T-cell (primary cell): ENCODE measurements at regions not wholly inside any gene's neighbourhood (a gene's known extent, or its start where the extent isn't known, plus 50 kb on each side); places are given as distances from the start of the nearest gene placed in this dataset.
"Not testable (repeated sequence)": the region's sequence is repeated elsewhere in the genome, so short reads cannot be mapped to it uniquely, and the experiment has no call there.

Experiments used
- ATAC-seq, 4 experiments: fragments of 200-7000 bp in 3 of 4; fragments of 150-1000 bp in 1 of 4; cut with Tn5 transposase; replicated peaks in 1 of 4; 1 replicate in 3 of 4; 2 replicates in 1 of 4; pipeline ENCODE4 v1.10.0; 2021; ENCODE audit warnings: moderate library complexity in 3 of 4, mild to moderate bottlenecking in 2 of 4, moderate number of reproducible peaks in 1 of 4
- CTCF ChIA-PET, 2 donors: fragments of 300-600 bp; sonication (Branson Sonifier 250); formaldehyde crosslinking; loops; one replicate each; lab custom pipeline; 2022; ENCODE audit warnings: antibody characterized with exemption in 2 of 2; lab: Charles Lee
- POLR2A ChIA-PET, 2 donors: fragments of 300-600 bp; sonication (Branson Sonifier 250); formaldehyde crosslinking; loops; one replicate each; lab custom pipeline; 2022; ENCODE audit warnings: antibody characterized with exemption in 2 of 2; lab: Charles Lee
- DNase-seq, 35 experiments: peaks; one replicate each; pipeline versions ENCODE4 v3.0.0 to v3.0.0-alpha.2; 2013 to 2023
- H3K27ac ChIP-seq: one replicate; pipeline ENCODE4 v1.5.1; 2013; ENCODE audit warnings: low read length
- H3K27me3 ChIP-seq, 2 experiments: replicated peaks in 1 of 2; 1 replicate in 1 of 2; 2 replicates in 1 of 2; pipeline versions ENCODE4 v1.6.1 to v1.7.0; 2013; ENCODE audit warnings: low read length in 1 of 2, mixed read lengths in 1 of 2; ENCODE audit not compliant: control insufficient read depth in 2 of 2, insufficient read depth in 2 of 2; ENCODE audit errors: extremely low read depth in 1 of 2
- H3K36me3 ChIP-seq, 2 donors: 1 replicate in 1 of 2; 2 replicates in 1 of 2; pipeline versions ENCODE4 v1.6.1 to v1.7.0; 2013; ENCODE audit warnings: low read length in 1 of 2; ENCODE audit not compliant: control insufficient read depth in 2 of 2, insufficient read depth in 1 of 2; ENCODE audit errors: extremely low read depth in 1 of 2
- H3K4me1 ChIP-seq, 2 experiments: 1 replicate in 1 of 2; 2 replicates in 1 of 2; pipeline versions ENCODE4 v1.6.1 to v1.7.0; 2013; ENCODE audit warnings: low read length in 2 of 2, mixed read lengths in 1 of 2; ENCODE audit not compliant: insufficient read depth in 2 of 2, control insufficient read depth in 1 of 2; ENCODE audit errors: extremely low read depth in 1 of 2
- H3K4me3 ChIP-seq, 2 donors: 1 replicate in 1 of 2; 2 replicates in 1 of 2; pipeline versions ENCODE4 v1.5.1 to v1.7.0; 2013; ENCODE audit warnings: mild to moderate bottlenecking in 2 of 2, low read length in 1 of 2, moderate library complexity in 1 of 2; ENCODE audit not compliant: control insufficient read depth in 1 of 2; ENCODE audit errors: extremely low read depth in 1 of 2
- H3K9me3 ChIP-seq: 2 replicates; pipeline ENCODE4 v1.7.0; 2013
- H3K27ac Mint-ChIP-seq, 2 donors: one replicate each; pipeline ENCODE4 v1.8.0; 2020 to 2021; ENCODE audit warnings: mild to moderate bottlenecking in 2 of 2, mixed read lengths in 2 of 2
- H3K27me3 Mint-ChIP-seq, 2 donors: one replicate each; pipeline ENCODE4 v1.8.0; 2021 to 2022; ENCODE audit warnings: mixed read lengths in 2 of 2
- H3K36me3 Mint-ChIP-seq: one replicate; pipeline ENCODE4 v1.8.0; 2021; ENCODE audit warnings: mixed read lengths
- H3K4me1 Mint-ChIP-seq, 3 donors: one replicate each; pipeline ENCODE4 v1.8.0; 2020 to 2022; ENCODE audit warnings: mixed read lengths in 3 of 3, mild to moderate bottlenecking in 1 of 3
- H3K4me3 Mint-ChIP-seq, 3 donors: one replicate each; pipeline ENCODE4 v1.8.0; 2020 to 2022; ENCODE audit warnings: mild to moderate bottlenecking in 3 of 3, mixed read lengths in 3 of 3, moderate library complexity in 3 of 3
- H3K9me3 Mint-ChIP-seq, 3 donors: one replicate each; pipeline ENCODE4 v1.8.0; 2020 to 2022; ENCODE audit warnings: mixed read lengths in 3 of 3
- WGBS: methylation state at CpG from one replicate; pipeline ENCODE4 v1.1.5; 2013; ENCODE audit warnings: missing lambda C conversion rate; ENCODE audit not compliant: insufficient coverage; 5-methylcytosine and 5-hydroxymethylcytosine counted together

GRCh38 chr12:94839347-94839746, 164.2 kb downstream of the NDUFA12 start:
- no peak overlapping the region for H3K27ac ChIP-seq
- H3K4me3 ChIP-seq = no peak overlapping the region
- Mint-ChIP-seq H3K27ac (no peak overlapping the region), H3K27me3 (peaks cover under 1 to 4% of the 10 kb centered on the region in 2 donors), H3K9me3 (no peaks in the 10 kb centered on the region), H3K4me3 (no peak overlapping the region), H3K4me1 (no peaks in the 10 kb centered on the region), H3K36me3 (no peaks in the 10 kb centered on the region)
- H3K9me3 ChIP-seq = no peaks in the 10 kb centered on the region
- WGBS = no CpG with 5 or more reads among the region's 5 CpGs
- H3K4me1 ChIP-seq = no peaks in the 10 kb centered on the region
- no peaks in the 10 kb centered on the region for H3K27me3 ChIP-seq
- DNase-seq = no peak
- no peaks in the 10 kb centered on the region for H3K36me3 ChIP-seq
- no peak for ATAC-seq
- ChIA-PET CTCF (no interaction called here), POLR2A (no interaction called here)

- CTCF ChIA-PET, H3K4me1 Mint-ChIP-seq, H3K9me3 ChIP-seq, H3K27me3 ChIP-seq, H3K4me3 Mint-ChIP-seq, ATAC-seq, H3K36me3 ChIP-seq, DNase-seq, H3K27ac Mint-ChIP-seq, H3K4me1 ChIP-seq, H3K4me3 ChIP-seq, H3K36me3 Mint-ChIP-seq, POLR2A ChIA-PET, H3K27ac ChIP-seq, H3K9me3 Mint-ChIP-seq, H3K27me3 Mint-ChIP-seq: not testable (repeated sequence)
- 100% methylated on average over 2 of the region's 13 CpGs for WGBS
These were observed 166.4 kb downstream of the NDUFA12 start for GRCh38 chr12:94836952-94837670.

GRCh38 chr12:94834036-94834625, 169.4 kb downstream of the NDUFA12 start:
- DNase-seq (no peak), ATAC-seq (no peak)
- peaks cover 14 to 21% (median 16%) of the 10 kb centered on the region in 3 donors for H3K4me1 Mint-ChIP-seq
- no peaks in the 10 kb centered on the region for H3K9me3 Mint-ChIP-seq
- 92% methylated on average over 13 of the region's 14 CpGs for WGBS
- no peak overlapping the region for H3K4me3 ChIP-seq
- no peaks in the 10 kb centered on the region for H3K27me3 ChIP-seq
- no peaks in the 10 kb centered on the region for H3K36me3 Mint-ChIP-seq
- H3K27ac ChIP-seq = no peak overlapping the region
- peaks cover 2 to 5% of the 10 kb centered on the region in 2 experiments for H3K4me1 ChIP-seq
- POLR2A ChIA-PET = interaction anchor here in 1 of 2 donors (0.5 to 0.6 kb wide), 2 partner anchors 220 to 1501 kb away, joined by 3 to 4 read pairs; no protein-coding TSS in a partner anchor
- H3K27ac Mint-ChIP-seq = no peak overlapping the region
- no peaks in the 10 kb centered on the region for H3K9me3 ChIP-seq
- H3K27me3 Mint-ChIP-seq = no peaks in the 10 kb centered on the region
- CTCF ChIA-PET = interaction anchor here in 1 of 2 donors (0.6 kb wide), 1 partner anchor 65 kb away, joined by 3 read pairs; no protein-coding TSS in a partner anchor
- H3K4me3 Mint-ChIP-seq = no peak overlapping the region
- no peaks in the 10 kb centered on the region for H3K36me3 ChIP-seq

- Mint-ChIP-seq H3K36me3 (no peaks in the 10 kb centered on the region), H3K4me3 (no peak overlapping the region), H3K27me3 (no peaks in the 10 kb centered on the region), H3K27ac (no peak overlapping the region), H3K9me3 (no peaks in the 10 kb centered on the region), H3K4me1 (peaks cover 14 to 21% (median 16%) of the 10 kb centered on the region in 3 donors)
- POLR2A ChIA-PET = no interaction called here
- H3K4me1 ChIP-seq = peaks cover 2 to 5% of the 10 kb centered on the region in 2 experiments
- H3K27me3 ChIP-seq = no peaks in the 10 kb centered on the region
- H3K36me3 ChIP-seq = no peaks in the 10 kb centered on the region
- H3K27ac ChIP-seq = no peak overlapping the region
- CTCF ChIA-PET = no interaction called here
- H3K9me3 ChIP-seq = no peaks in the 10 kb centered on the region
- WGBS = 86% methylated on average over 9 of the region's 15 CpGs
- DNase-seq (no peak), ATAC-seq (no peak)
- H3K4me3 ChIP-seq = no peak overlapping the region
These were observed 170.5 kb downstream of the NDUFA12 start for GRCh38 chr12:94832780-94833681.

- Mint-ChIP-seq H3K27ac (no peak overlapping the region), H3K4me3 (no peak overlapping the region), H3K9me3 (no peaks in the 10 kb centered on the region), H3K4me1 (peaks cover 14 to 21% (median 16%) of the 10 kb centered on the region in 3 donors), H3K36me3 (no peaks in the 10 kb centered on the region), H3K27me3 (no peaks in the 10 kb centered on the region)
- WGBS = 100% methylated on average over 1 of the region's 3 CpGs
- CTCF ChIA-PET = no interaction called here
- ATAC-seq (no peak), DNase-seq (no peak)
- POLR2A ChIA-PET = no interaction called here
- no peaks in the 10 kb centered on the region for H3K9me3 ChIP-seq
- peaks cover 2 to 5% of the 10 kb centered on the region in 2 experiments for H3K4me1 ChIP-seq
- H3K4me3 ChIP-seq = no peak overlapping the region
- H3K27me3 ChIP-seq = no peaks in the 10 kb centered on the region
- no peaks in the 10 kb centered on the region for H3K36me3 ChIP-seq
- H3K27ac ChIP-seq = no peak overlapping the region
These were observed 171.4 kb downstream of the NDUFA12 start for GRCh38 chr12:94832105-94832504.

GRCh38 chr12:94831081-94831751, 172.3 kb downstream of the NDUFA12 start:
- H3K27me3 ChIP-seq = no peaks in the 10 kb centered on the region
- H3K4me3 Mint-ChIP-seq = peak overlapping the region in 1 of 3 donors; percentile 48
- ChIA-PET POLR2A (no interaction called here), CTCF (no interaction called here)
- peaks cover 14 to 21% (median 16%) of the 10 kb centered on the region in 3 donors for H3K4me1 Mint-ChIP-seq
- H3K27ac Mint-ChIP-seq = peak overlapping the region; percentile 38 to 83
- no peak overlapping the region for H3K4me3 ChIP-seq
- no peak overlapping the region for H3K27ac ChIP-seq
- H3K27me3 Mint-ChIP-seq = no peaks in the 10 kb centered on the region
- H3K36me3 ChIP-seq = no peaks in the 10 kb centered on the region
- no peaks in the 10 kb centered on the region for H3K36me3 Mint-ChIP-seq
- DNase-seq = peak in 4 of 35 experiments; percentile 3 to 40 (median 14)
- ATAC-seq = peak; percentile 37 to 82 (median 58)
- H3K9me3 ChIP-seq = no peaks in the 10 kb centered on the region
- H3K4me1 ChIP-seq = peaks cover 2 to 5% of the 10 kb centered on the region in 2 experiments
- no peaks in the 10 kb centered on the region for H3K9me3 Mint-ChIP-seq
- 21% methylated on average over 2 of the region's 9 CpGs for WGBS
